H1 (cell line): ENCODE measurements at regions not wholly inside any gene's neighbourhood (a gene's known extent, or its start where the extent isn't known, plus 50 kb on each side); places are given as distances from the start of the nearest gene placed in this dataset.

Source experiments
- CTCF ChIA-PET: fragments of 300-600 bp; sonication (Branson Sonifier 250); formaldehyde crosslinking; loops from one replicate; lab custom pipeline; 2021; ENCODE audit not compliant: partially characterized antibody; lab: Charles Lee
- POLR2A ChIA-PET: fragments of 300-600 bp; sonication (Branson Sonifier 250); formaldehyde crosslinking; loops from one replicate; lab custom pipeline; 2021; ENCODE audit warnings: inconsistent platforms; ENCODE audit not compliant: partially characterized antibody; lab: Charles Lee
- DNase-seq, 2 experiments: peaks; one replicate each; pipeline versions ENCODE4 v3.0.0 to v3.0.0-alpha.2; 2010 to 2022; ENCODE audit warnings: low spot score in 2 of 2, low read depth in 1 of 2, mixed read lengths in 1 of 2
- FAIRE-seq: peaks from 2 replicates; lab custom pipeline; 2011; peaks lifted over from hg19 to GRCh38; lab: Jason Lieb, UNC
- H2AFZ ChIP-seq: 2 replicates; pipeline ENCODE4 v1.8.1; 2012; ENCODE audit warnings: low read length, inconsistent platforms
- H2AK5ac ChIP-seq: 2 replicates; pipeline ENCODE4 v1.6.1; 2013; ENCODE audit warnings: low read depth, low read length
- H2BK120ac ChIP-seq: replicated peaks from 2 replicates; pipeline ENCODE3; 2013; ENCODE audit warnings: low read depth, low read length, inconsistent platforms
- H2BK12ac ChIP-seq: 2 replicates; pipeline ENCODE4 v1.6.1; 2013; ENCODE audit warnings: low read depth, low read length
- H2BK15ac ChIP-seq: 2 replicates; pipeline ENCODE4 v1.6.1; 2013; ENCODE audit warnings: low read length
- H2BK20ac ChIP-seq: 2 replicates; pipeline ENCODE4 v1.6.1; 2013; ENCODE audit warnings: low read length
- H2BK5ac ChIP-seq: 2 replicates; pipeline ENCODE4 v1.6.1; 2013; ENCODE audit warnings: low read depth, low read length
- H3K14ac ChIP-seq: 2 replicates; pipeline ENCODE4 v1.6.1; 2013; ENCODE audit warnings: inconsistent platforms; ENCODE audit not compliant: insufficient read length
- H3K18ac ChIP-seq: 2 replicates; pipeline ENCODE4 v1.6.1; 2013; ENCODE audit warnings: low read length; ENCODE audit errors: extremely low read depth
- H3K23ac ChIP-seq: 2 replicates; pipeline ENCODE4 v1.6.1; 2013; ENCODE audit warnings: inconsistent platforms; ENCODE audit not compliant: insufficient read length
- H3K23me2 ChIP-seq: 2 replicates; pipeline ENCODE4 v1.6.1; 2013; ENCODE audit warnings: low read depth, low read length
- H3K27ac ChIP-seq: 2 replicates; pipeline ENCODE4 v1.6.1; 2011; ENCODE audit warnings: low read depth, low read length, inconsistent platforms
- H3K27me3 ChIP-seq, 4 experiments: replicated peaks in 1 of 4; 1 replicate in 1 of 4; 2 replicates in 3 of 4; pipeline versions ENCODE4 v1.6.1 to v1.8.1; 2011 to 2013; ENCODE audit warnings: low read length in 3 of 4, mild to moderate bottlenecking in 3 of 4, inconsistent platforms in 2 of 4, mixed read lengths in 2 of 4, moderate library complexity in 1 of 4; ENCODE audit not compliant: control insufficient read depth in 3 of 4, insufficient read depth in 3 of 4; ENCODE audit errors: extremely low read depth in 1 of 4
- H3K36me3 ChIP-seq, 4 experiments: 2 replicates each; pipeline versions ENCODE4 v1.6.1 to v1.8.1; 2011 to 2013; ENCODE audit warnings: mild to moderate bottlenecking in 4 of 4, low read length in 3 of 4, moderate library complexity in 2 of 4, control low read depth in 1 of 4, inconsistent platforms in 1 of 4; ENCODE audit not compliant: insufficient read depth in 4 of 4, control insufficient read depth in 2 of 4
- H3K4ac ChIP-seq: replicated peaks from 2 replicates; pipeline ENCODE3; 2013; ENCODE audit warnings: low read length, low read depth, mixed read lengths, inconsistent platforms; ENCODE audit not compliant: insufficient read length
- H3K4me1 ChIP-seq, 4 experiments: replicated peaks in 1 of 4; 1 replicate in 1 of 4; 2 replicates in 3 of 4; pipeline versions ENCODE4 v1.6.1 to v1.8.1; 2011 to 2013; ENCODE audit warnings: low read length in 3 of 4, inconsistent platforms in 2 of 4, mixed read lengths in 1 of 4; ENCODE audit not compliant: insufficient read depth in 4 of 4, control insufficient read depth in 3 of 4
- H3K4me2 ChIP-seq, 2 experiments: 2 replicates each; pipeline versions ENCODE4 v1.6.1 to v1.8.1; 2011 to 2013; ENCODE audit warnings: low read depth in 2 of 2, low read length in 2 of 2, control low read depth in 1 of 2, inconsistent platforms in 1 of 2, mild to moderate bottlenecking in 1 of 2; ENCODE audit not compliant: insufficient read depth in 1 of 2
- H3K4me3 ChIP-seq, 4 experiments: fragments of 200-600, 300-600 bp in 1 of 4; sonication (generic), shearing (Covaris generic), sonication (Bioruptor Twin) in 1 of 4; 2 replicates each; pipeline versions ENCODE4 v1.5.1 to v1.8.1; 2011 to 2016; ENCODE audit warnings: low read length in 4 of 4, low read depth in 3 of 4, control low read depth in 2 of 4, inconsistent platforms in 2 of 4, mild to moderate bottlenecking in 2 of 4, mixed read lengths in 1 of 4, moderate library complexity in 1 of 4; ENCODE audit not compliant: insufficient read depth in 2 of 4; ENCODE audit errors: extremely low read depth in 1 of 4
- H3K56ac ChIP-seq: replicated peaks from 2 replicates; pipeline ENCODE3; 2013; ENCODE audit warnings: low read depth, mild to moderate bottlenecking, mixed read lengths, low read length, inconsistent platforms; ENCODE audit not compliant: insufficient read length
- H3K79me1 ChIP-seq: 2 replicates; pipeline ENCODE4 v1.6.1; 2013; ENCODE audit warnings: low read depth, low read length, control low read depth
- H3K79me2 ChIP-seq, 2 experiments: 2 replicates each; pipeline versions ENCODE4 v1.6.1 to v1.8.1; 2012 to 2013; ENCODE audit warnings: low read length in 2 of 2, mild to moderate bottlenecking in 2 of 2, inconsistent platforms in 1 of 2; ENCODE audit not compliant: insufficient read depth in 2 of 2, control insufficient read depth in 1 of 2
- H3K9ac ChIP-seq, 4 experiments: replicated peaks in 1 of 4; 1 replicate in 1 of 4; 2 replicates in 3 of 4; pipeline versions ENCODE4 v1.6.1 to v1.8.1; 2011 to 2013; ENCODE audit warnings: low read depth in 3 of 4, low read length in 3 of 4, control low read depth in 2 of 4, mild to moderate bottlenecking in 2 of 4, moderate library complexity in 2 of 4, inconsistent platforms in 1 of 4; ENCODE audit errors: extremely low read depth in 1 of 4
- H3K9me3 ChIP-seq, 2 experiments: 2 replicates each; pipeline versions ENCODE4 v1.6.1 to v1.8.1; 2012 to 2013; ENCODE audit warnings: mild to moderate bottlenecking in 2 of 2, moderate library complexity in 2 of 2, control low read depth in 1 of 2, inconsistent platforms in 1 of 2, low read depth in 1 of 2, low read length in 1 of 2, mixed read lengths in 1 of 2; ENCODE audit not compliant: insufficient read depth in 2 of 2
- H4K20me1 ChIP-seq, 2 experiments: replicated peaks in 1 of 2; 2 replicates each; pipeline versions ENCODE3 to v1.8.1; 2011 to 2013; ENCODE audit warnings: inconsistent platforms in 2 of 2, low read length in 2 of 2, mild to moderate bottlenecking in 1 of 2; ENCODE audit not compliant: insufficient read depth in 2 of 2, control insufficient read depth in 1 of 2
- H4K5ac ChIP-seq: 2 replicates; pipeline ENCODE4 v1.6.1; 2013; ENCODE audit warnings: low read length, low read depth, mixed read lengths, inconsistent platforms; ENCODE audit not compliant: insufficient read length
- H4K8ac ChIP-seq: 2 replicates; pipeline ENCODE4 v1.8.0; 2013; ENCODE audit warnings: mild to moderate bottlenecking, moderate library complexity, low read length, inconsistent platforms; ENCODE audit not compliant: insufficient read depth; ENCODE audit errors: extremely low read depth
- H4K91ac ChIP-seq: replicated peaks from 2 replicates; pipeline ENCODE3; 2013; ENCODE audit warnings: low read length, mixed read lengths, inconsistent platforms; ENCODE audit not compliant: insufficient read length
- ASH2L ChIP-seq: fragments of 200-600, 300-600 bp; sonication (generic); IDR thresholded peaks from one replicate; pipeline ENCODE4 v1.7.1; 2017; ENCODE audit warnings: low read length
- GABPA ChIP-seq: IDR thresholded peaks from 2 replicates; pipeline ENCODE4 v1.6.1; 2011; ENCODE audit warnings: mild to moderate bottlenecking, low read length, moderate library complexity, borderline replicate concordance; ENCODE audit not compliant: insufficient read depth
- MAFK ChIP-seq: IDR thresholded peaks from 2 replicates; pipeline ENCODE4 v1.6.1; 2012; ENCODE audit warnings: low read depth, mild to moderate bottlenecking, improper control_type of control experiment, low read length
- SAP30 ChIP-seq: fragments of 300-600 bp; sonication (generic); IDR thresholded peaks from 2 replicates; pipeline ENCODE4 v1.7.1; 2012; ENCODE audit warnings: low read length, moderate library complexity, mild to moderate bottlenecking, inconsistent platforms; ENCODE audit not compliant: insufficient read depth, insufficient replicate concordance
- WGBS, 2 experiments: shearing (Covaris generic) in 1 of 2; methylation state at CpG; one replicate each; pipeline versions ENCODE4 v1.1.6 to v1.1.7; 2013 to 2015; ENCODE audit warnings: low lambda C conversion rate in 2 of 2, mixed read lengths in 2 of 2, inconsistent platforms in 1 of 2, low coverage in 1 of 2, missing lambda C conversion rate in 1 of 2; ENCODE audit not compliant: insufficient replicate concordance in 2 of 2, insufficient coverage in 1 of 2, insufficient read length in 1 of 2; ENCODE audit errors: extremely low coverage in 1 of 2, missing lambda C conversion rate in 1 of 2; 5-methylcytosine and 5-hydroxymethylcytosine counted together

GRCh38 chr14:98304574-98304973, 967.4 kb downstream of the BCL11B start:
- Histone ChIP-seq H3K79me1 (no peaks in the 10 kb centered on the region), H3K4me1 (no peaks in the 10 kb centered on the region), H3K4ac (no peak overlapping the region), H2AFZ (no peak overlapping the region), H4K5ac (no peak overlapping the region)
- TF ChIP-seq SAP30 (no peak), MAFK (no peak), ASH2L (no peak), GABPA (no peak)
- TF ChIP-seq, all 59 proteins: peak for 0
- Histone ChIP-seq H4K20me1 (no peaks in the 10 kb centered on the region), H3K27ac (no peak overlapping the region), H3K9me3 (no peaks in the 10 kb centered on the region), H3K79me2 (no peaks in the 10 kb centered on the region), H3K36me3 (no peaks in the 10 kb centered on the region), H4K8ac (no peak overlapping the region), H3K23me2 (no peaks in the 10 kb centered on the region), H3K27me3 (no peaks in the 10 kb centered on the region), H3K18ac (no peak overlapping the region), H2BK5ac (no peak overlapping the region), H3K9ac (no peak overlapping the region), H2BK15ac (no peak overlapping the region), H2AK5ac (no peak overlapping the region), H3K4me3 (no peak overlapping the region), H4K91ac (no peak overlapping the region), H2BK20ac (no peak overlapping the region), H3K14ac (no peak overlapping the region), H2BK12ac (no peak overlapping the region), H2BK120ac (no peak overlapping the region), H3K23ac (no peak overlapping the region), H3K4me2 (no peak overlapping the region), H3K56ac (no peak overlapping the region)
- FAIRE-seq = no peak
- DNase-seq = no peak
- 94% methylated on average over 3 of the region's 3 CpGs; no CpG with 5 or more reads in 1 of the 2 experiments for WGBS, 2 experiments
- POLR2A ChIA-PET = no interaction called here
- CTCF ChIA-PET = no interaction called here
